AG20443 (cell line): ENCODE measurements at regions not wholly inside any gene's neighbourhood (a gene's known extent, or its start where the extent isn't known, plus 50 kb on each side); places are given as distances from the start of the nearest gene placed in this dataset.
"Not testable (repeated sequence)": the region's sequence is repeated elsewhere in the genome, so short reads cannot be mapped to it uniquely, and the experiment has no call there.

ENCODE experiments used
- DNase-seq: peaks from one replicate; pipeline ENCODE4 v3.0.0; 2012; ENCODE audit warnings: low spot score, mixed read lengths

DNA sequence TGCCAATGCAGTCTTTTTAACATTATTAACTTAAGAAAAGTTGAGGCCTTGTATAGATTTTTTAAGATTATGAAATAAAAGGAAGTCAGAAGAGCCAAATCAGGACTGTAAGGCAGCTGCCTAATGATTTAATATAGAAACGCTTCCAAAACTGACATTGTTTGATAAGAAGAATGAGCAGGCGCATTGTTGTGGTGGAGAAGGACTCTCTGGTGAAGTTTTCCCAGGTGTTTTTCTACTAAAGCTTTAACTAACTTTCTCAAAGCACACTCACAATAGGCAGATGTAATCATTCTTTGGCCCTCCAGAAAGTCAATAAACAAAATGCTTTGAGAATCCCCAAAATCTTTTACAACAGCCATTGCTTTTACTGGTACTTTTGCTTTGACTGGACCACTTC, 288.6 kb upstream of the FIGN start:
- no peak for DNase-seq

DNA sequence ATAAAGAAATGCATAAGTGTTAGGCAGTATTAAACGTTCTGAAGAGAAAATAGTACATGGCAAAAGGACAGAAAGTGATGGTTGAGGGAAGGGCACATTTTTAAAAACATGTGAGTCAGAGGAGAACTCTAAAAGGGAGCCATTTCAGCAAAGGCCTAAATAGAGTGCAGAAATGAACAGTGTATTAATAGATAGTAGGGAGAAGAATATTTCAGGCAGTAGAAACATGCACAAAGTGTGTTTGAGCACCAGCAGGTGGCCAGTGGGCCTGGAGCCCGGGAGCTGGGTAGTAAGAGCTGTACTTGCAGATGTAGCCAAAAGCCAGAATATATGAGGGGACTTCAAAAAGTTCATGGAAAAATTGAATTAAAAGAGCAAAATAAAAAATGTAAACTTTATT, 288.1 kb upstream of the FIGN start:
- DNase-seq: no peak

DNA sequence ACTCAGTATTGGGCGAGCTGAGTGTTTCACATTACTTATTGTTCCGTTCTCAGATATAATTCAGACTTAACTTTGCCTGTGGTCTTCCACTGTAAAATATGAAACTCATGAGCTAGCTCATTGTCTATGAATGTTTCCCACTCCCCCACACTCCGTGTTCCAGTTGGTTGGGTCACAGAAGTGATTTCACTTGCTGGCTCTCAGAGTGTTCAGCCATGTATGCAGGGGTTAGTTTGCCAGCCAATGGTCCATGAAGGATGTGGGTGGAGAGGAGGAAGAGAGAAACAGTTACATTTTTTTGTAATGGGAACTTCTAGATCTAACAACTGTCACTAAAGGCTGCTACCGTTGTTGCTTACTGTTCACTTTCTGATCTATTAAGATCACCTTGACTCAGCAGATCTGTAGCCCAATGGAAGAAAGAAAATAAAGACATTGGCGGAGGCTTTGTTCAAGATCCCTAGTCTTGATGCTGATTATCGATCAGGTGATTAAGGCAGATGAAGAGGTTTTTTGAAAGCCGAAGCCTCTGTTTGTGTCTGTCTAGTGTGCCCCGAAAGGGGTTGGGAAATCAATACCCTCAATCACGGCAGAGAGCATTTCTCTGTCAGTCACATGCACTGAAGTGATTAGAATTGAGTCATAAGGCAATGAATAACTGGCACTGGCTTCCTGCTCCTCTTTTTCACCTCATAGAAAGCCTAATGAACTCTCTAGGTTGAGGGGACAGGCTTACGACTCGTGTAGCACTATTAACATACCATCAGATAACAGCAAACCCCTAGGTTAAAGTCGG, 279.7 kb upstream of the FIGN start:
- DNase-seq: peak; percentile 18

DNA sequence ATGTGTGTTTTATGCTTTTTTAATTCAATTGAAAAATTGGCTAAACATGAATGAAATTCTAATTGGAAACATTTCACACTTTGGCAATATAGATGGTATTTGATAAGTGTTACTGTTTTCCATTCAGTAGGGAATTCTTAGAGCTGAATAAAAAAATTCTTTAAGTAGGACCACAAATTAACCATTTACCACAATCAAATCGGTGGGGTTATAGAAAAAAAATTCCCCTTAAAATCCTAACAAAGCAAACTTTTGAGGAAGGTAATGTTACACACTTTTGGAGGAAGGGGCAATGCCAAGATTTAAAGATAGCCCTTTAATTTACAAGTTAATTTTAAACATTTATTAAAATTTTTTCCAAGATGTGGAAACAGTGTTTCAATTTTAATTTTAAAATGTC, 279.0 kb upstream of the FIGN start:
- DNase-seq: no peak

DNA sequence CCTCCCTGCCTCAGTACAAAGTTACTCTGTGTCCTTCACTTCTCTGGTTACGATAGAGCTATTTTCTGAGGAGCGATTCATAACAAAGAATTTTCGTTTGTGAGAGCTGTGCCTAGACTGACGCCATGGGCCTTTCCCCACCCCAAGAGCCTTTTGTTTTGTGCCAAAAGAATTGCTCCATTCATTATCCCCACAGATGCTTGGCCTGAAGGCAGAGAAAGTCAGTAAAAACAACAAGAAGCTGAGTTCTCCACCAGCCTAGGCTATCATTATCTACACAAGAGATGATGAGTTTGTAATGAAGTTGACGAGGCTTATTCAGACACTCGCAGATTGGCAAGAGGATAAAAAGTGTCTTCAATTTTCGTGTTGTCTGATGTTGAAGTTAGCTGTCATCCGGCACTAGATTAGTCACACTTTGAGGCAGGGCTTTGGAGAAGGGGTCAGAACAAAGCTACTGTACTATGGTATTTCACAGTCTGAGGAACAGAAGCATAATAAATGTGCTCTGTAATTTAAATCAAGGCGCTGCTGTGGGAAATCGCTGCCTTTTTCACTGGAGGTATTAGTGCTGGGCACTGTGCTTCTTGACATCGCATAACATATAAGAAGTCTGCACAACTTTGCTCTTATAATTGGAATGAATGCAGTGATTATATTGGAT, 278.4 kb upstream of the FIGN start:
- DNase-seq: peak; percentile 33

DNA sequence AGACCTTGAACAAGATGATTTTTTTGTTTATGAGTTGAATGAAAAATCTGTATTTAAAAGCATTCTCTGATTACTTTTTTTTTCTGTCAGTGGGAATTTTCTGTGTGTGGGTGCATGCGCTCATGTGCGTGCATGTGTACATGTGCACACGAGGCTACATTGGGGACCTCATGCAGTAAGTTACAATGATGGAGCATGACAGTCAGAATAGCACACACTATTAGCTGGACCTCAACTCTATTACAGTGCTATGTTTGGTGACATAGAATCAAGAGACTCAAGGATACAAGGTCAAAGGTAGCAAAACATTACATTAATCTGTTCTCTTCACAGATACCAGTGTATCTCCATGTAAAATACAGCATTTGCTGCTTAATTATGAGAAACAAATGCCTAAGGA, 276.8 kb upstream of the FIGN start:
- DNase-seq: no peak

DNA sequence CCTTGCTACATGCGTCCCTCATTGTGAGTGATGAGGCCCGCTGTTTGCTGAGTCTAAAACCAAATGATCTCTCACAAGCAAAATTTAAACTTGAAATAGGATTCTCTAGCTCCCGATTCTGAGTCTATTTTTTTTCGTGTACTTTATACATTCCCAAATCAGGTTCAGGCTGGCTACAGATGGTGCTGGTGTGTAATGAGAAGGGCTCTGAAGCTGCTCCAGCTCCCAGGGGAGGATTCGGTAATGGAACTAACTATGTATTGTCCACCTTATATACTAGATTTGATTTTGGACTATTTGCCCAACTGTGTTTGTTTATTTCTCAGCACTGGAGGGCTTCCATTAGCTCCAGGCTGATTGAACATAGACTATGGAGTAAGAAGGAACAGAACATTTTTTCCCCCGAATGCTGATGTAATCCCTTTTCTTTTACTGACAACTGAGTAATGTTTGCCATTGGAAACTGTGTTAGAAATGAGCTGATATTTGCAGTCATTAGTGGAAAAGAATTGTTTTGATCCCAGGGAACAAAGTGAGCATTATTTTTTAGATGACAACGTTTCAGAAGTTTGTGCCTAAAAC, 274.0 kb upstream of the FIGN start:
- DNase-seq: no peak

DNA sequence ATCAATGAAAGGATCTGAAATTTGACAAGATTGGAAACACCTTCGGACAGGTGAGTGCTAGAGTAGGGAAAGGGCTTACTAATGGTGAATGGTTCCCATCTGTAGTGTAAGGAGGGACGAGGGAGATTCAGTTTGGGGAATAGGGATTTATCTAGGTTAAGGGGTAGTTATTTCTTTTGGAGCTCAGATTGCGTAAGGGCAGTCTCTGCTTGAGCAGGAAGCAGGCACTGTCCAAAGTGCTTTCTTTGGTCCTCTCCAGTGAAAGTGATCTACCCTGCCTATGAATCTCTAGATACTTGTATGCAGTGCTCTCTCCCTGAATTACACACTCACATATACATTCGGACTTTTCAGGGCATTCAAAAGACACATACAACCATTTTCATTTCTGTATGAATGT, 272.9 kb upstream of the FIGN start:
- DNase-seq: no peak

DNA sequence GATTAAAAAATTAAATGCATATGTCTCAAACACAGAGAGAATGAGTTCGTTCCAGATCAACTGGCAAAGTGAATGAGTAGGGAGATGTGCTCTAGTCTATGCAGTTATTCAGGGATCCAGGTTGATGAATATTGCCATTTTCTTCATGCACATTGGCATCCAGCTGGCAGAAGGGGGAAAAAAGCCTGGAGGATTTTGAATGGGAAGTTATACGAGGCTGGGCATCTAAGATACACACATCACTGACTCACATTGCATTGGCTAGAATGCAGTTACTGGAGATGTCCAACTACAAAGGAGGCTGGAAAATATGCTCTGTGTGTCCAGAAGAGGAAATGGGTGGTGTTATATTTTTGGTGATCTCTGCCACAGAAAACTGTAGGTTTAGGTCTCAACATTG, 270.9 kb upstream of the FIGN start:
- no peak for DNase-seq

DNA sequence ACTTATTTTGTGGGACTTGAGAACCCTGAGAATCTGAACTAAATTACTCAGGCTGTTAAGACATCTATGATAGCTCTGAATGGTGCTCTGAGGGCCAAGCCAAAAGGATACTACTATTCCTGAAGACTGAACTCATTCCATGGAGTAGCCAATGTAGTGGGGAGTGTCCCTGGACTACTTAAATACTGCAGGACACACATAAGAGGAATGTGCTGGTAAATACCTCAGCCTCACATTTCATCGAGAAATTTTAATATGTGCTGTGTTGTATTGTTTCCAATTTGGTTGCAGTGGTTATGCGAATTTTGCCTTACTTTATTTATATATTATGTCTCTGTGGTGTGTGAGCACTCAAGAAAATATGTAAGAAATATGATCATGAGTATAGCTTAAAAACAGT, 264.4 kb upstream of the FIGN start:
- no peak for DNase-seq

DNA sequence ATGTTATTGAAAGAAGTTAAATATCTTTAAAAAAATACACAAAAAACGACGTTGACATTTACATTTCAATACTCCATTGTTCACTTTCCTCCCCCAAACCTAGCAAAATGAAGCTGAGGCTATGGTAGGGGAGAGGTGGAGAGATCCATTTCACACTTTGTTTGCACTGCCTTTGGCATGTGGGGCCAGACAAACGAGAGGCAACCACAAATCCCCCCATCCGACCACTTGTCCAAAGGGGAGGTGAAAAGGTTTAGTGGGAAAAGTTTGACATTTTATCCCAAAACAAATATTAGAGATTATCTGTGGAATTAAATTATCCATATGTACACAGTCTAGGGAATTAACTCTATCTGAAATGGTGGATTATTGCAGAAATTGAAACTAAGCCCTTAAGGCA, 261.7 kb upstream of the FIGN start:
- DNase-seq: no peak

DNA sequence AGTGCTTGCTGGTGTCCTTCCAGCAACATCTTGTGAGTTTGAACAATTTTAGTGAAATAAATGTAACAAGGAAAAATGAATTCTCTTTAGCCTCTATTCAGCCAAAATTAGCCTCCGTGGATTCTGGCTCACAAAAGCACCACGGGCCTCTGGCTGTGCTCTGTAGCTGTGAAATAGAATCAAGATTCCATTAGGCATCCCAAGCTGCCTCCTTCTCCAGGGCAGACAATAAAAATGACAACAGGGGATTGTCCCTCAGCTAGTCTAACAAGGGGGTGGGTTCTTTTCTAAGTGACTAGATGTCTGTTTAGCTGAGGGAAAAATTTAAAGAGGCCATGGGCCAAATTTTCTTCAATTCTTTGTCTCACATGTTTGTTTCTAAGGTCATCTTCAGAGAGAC, 254.7 kb upstream of the FIGN start:
- no peak for DNase-seq

DNA sequence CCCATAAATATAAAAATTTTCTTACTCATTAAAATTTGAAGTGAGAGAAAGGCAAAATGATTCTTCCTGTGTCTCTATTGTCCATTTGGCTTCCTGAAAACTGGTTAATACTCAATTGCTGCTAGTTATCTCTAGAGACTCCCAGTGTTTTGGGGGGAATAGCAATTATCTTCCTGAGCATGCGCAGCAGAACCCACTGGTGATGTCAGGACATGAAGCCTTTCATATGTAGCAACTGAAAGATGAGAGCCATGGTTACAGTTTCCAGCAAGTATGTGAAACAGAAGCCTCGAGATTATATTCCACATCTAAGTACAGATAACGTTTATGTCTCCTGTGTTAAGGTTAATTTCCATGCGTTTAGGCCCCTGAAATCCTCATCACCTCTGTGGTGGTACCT, 254.3 kb upstream of the FIGN start:
- DNase-seq: no peak

DNA sequence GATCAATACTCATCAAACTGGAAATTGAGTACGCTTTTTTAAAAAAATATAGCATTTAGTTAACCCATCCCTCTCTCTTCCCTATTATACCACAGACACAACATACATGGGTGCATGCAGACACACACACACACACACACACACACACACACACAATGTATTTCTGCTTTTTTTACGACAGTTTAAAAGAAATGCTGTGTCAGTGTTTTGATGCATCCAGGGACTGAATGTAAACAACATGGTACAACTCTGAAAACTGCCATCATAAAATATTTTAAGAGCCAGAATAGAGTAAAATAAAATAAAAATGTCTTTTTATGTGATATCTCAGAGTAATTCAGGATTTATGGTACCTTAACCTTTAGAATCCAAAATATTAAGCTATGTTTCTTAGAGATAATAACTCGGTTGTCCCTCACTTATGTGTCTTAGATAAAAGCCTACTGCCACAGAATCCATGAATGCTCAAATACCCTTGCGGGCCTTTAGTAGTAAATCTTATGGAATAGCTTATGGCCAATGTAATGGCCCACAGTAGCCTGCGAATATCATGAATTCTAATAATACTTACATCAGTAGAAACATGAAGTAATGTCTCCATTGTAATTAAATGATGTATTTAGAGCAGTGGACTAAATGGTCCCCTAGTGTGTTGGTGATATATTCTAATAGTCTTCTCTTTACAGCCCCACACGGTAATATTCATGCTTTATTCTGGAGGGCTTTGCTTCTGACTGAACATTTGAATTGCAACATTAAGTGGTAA, 251.6 kb upstream of the FIGN start:
- DNase-seq: no peak

DNA sequence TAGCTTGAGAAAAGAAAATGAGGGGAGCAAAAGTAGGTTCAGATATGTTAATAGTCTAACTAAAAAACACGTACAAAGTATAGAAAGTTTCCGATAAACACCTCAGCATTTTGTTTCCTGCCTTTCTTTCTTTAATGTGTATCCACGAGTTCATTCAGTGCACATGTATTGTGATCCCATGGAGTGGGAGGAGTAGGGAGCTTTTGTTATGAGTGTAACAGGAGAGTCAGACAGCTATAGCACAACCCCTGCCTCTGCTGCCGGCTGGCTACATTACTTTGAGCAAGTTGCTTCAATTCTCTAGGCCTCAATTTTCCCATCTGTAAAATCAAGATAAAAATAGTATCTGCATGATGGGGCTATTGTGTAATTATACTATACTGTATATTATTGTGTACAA, 249.2 kb upstream of the FIGN start:
- DNase-seq: no peak

DNA sequence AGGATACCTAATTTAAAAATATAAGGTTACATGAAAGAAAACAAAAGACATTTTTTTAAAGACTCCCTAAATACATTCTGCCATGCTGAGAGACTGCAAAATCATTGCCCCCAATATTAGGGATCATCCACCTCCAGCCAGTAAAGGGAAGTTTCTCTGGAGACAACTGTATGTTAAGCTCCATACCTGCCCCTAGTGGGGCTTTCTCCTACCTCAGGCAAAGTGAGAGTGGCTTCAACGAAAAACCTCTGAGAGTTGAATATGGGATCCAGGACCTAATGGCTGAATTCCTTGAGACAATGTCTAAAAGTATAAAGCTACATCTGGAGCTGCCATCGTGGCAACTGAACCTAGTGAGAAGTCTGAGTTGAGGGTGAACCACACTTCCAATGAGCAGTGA, 248.1 kb upstream of the FIGN start:
- no peak for DNase-seq

DNA sequence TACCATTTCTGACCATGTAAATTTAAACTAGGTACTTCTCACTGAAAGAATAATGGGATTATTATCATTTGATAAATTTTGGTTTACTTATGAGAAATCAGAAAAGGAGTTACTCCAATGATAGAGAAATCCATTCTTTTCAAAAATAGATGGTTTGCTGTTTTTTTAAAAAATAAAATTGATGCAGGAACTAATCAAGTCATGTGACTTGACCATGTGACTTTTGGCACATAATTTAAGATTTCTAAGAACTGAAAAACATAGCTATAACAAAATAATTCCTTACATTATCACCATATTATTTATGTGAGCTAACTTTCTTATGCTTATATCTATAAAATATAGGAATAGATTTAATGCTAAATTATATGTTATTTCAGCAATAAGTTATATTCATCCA, 247.1 kb upstream of the FIGN start:
- no peak for DNase-seq

DNA sequence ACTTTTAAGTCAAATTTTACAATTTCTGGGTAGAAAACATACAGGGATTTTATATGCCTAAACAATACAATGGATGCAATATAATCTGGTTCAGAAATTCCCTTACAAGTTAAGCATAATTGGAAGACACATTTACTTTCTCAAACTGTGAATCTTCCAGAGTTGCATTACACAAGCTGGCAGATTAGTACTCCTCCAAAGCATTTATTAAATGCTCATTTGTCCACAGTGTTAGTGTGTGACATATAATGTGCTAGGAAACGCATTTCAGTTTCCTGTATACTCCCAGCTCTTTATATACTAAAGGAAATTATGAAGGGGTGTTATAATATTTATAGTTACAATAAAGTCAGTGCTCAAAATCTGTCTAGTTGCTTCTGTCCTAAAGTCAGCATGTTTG, 239.0 kb upstream of the FIGN start:
- no peak for DNase-seq

DNA sequence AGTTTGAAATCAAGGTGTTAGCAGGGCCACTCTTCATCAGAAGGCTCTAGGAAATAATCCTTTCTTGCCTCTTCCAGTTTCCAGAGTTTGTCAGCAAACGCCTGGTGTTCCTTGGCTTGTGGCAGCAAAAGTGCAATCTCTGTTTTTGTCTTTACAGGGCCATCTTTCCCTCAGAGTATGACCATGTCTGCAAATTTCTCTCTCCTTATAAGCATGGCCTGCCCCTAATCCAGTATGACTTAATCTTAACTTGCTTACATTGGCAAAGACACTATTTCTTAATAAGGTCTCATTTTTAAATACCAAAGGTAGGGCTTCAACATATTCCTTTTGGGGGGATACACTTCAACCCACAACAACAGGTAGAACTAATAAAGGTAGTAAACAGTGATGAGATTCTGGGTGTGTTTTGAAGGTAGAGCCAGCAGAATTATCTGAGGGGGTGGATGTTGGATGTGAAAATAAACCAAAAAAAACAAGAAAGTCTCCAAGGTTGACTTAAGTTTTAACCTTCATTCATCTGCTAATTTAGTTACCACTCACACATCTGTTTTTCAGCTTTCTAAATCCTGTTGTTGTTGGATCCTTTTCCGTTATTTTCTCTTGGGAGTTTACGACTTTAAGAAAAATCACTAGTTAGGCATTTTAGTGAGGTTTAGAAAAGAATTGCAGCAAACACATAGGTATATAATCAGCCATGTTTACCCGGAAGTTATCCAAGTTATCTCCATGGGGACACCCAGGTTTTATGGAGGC, 234.4 kb upstream of the FIGN start:
- DNase-seq: no peak

DNA sequence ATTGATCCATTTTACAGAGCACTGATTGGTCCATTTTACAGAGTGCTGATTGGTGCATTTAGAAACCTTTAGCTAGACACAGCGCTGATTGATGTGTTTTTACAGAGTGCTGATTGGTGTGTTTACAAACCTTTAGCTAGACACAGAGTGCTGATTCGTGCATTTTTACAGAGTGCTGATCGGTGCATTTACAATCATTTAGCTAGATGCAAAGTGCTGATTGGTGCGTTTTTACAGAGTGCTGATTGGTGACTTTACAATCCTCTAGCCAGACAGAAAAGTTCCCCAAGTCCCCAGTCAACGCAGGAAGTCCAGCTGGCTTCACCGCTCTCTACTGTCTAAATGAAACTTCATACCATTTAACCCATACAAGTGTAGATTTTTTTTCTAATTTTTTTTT, 228.5 kb upstream of the FIGN start:
- not testable (repeated sequence) for DNase-seq

DNA sequence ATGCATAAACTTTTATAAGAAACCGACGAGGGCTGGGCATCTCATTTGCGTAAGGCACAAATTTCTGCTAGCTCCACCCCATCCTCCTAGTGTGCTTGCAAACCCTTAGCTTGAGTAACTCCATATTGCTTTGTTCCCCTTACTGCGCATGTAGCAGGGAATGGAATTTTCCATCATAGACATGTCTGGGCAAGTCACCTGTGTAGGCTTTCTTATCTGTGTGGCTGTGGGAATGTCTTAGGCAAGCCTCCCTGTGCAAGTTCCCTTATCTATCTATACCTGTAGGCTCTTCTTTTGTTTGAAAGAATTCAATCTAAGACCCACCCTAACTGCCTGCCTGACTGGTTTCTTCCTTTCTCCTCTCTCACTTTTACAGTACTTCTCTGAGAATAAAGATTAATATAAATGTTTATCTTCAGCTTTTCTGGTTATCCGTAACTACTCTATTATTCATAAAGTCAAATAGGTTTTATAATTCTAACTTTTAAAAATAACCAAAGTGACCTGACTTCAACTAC, 217.6 kb upstream of the FIGN start:
- no peak for DNase-seq

DNA sequence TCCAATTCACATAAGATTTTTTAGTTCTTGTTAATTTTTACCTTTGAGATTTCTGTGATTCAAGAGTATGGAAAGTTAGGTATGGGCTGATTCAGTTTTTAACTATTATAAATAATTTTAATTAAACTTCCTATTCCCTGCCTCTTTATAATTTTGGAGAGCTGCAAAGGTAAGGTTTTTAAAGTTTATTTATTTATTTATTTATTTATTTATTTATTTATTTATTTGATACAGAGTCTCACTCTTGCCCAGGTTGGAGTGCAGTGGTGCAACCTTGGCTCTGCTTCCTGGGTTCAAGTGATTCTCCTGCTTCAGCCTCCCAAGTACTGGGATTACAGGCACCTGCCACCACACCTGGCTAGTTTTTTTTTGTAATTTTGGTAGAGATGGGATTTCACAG, 215.5 kb upstream of the FIGN start:
- DNase-seq: no peak
